ENCODE measurements at regions not wholly inside any gene's neighbourhood (a gene's known extent, or its start where the extent isn't known, plus 50 kb on each side); places are given as distances from the start of the nearest gene placed in this dataset.

DNA sequence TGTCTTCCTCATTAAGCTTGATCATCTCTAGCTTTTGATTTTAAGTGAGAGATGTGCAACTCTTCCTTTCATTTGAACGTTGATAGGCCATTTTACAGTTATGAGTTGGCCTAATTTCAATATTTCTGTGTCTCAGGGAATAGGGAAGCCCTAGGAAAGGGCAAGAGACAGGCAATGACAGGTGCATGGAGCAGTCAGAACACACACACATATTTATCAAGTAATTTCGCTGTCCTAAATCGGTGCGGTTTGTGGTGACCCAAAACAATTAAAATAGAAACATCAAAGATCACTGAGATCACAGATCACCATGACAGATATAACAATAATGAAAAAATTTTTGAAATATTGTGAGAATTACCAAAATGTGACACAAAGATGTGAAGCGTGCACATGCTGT is 87.7 kb upstream of the LSM6 start:
- H3K4me3 ChIP-seq = no peak overlapping the region
- no peaks in the 10 kb centered on the region for H3K9me3 ChIP-seq
- TF ChIP-seq CTCF (IDR thresholded peaks at IDR 0.05) = no peak
- no peak for DNase-seq (ENCODE audit: extremely low spot score in 2 of 2)
- intact Hi-C loops (cut with DNase I) = no loop called here
- H3K4me1 ChIP-seq = no peaks in the 10 kb centered on the region
- H3K27me3 ChIP-seq = no peaks in the 10 kb centered on the region
- no peak overlapping the region for H3K27ac ChIP-seq
- H3K36me3 ChIP-seq = no peaks in the 10 kb centered on the region

DNA sequence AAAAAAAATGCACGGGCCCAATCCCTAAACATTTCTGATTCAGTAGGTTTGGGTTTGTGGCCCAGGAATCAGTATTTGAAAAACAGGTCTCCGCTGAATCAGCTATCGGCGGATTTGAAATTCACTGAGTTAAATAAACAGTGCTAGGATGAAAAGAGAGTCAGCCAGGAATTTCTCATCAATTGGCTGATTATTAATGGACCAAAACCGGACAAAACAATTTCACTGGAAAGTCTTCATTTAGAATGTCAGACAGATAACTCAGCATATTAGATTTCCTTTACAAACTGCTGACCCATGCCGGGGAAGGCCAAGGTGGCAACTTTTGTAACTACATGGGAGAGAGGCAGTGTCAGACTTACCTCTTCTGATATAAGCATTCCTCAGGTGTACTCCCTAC is 99.4 kb upstream of the LSM6 start:
- no peak for TF ChIP-seq POLR2AphosphoS5 (IDR thresholded peaks at IDR 0.05; ENCODE audit: insufficient read depth in 1 of 2, low read depth in 1 of 2)
- TF ChIP-seq CTCF (IDR thresholded peaks at IDR 0.05) = no peak
- no peak for TF ChIP-seq POLR2A (IDR thresholded peaks at IDR 0.05)
- H3K36me3 ChIP-seq = no peaks in the 10 kb centered on the region
- intact Hi-C loops (cut with DNase I) = no loop called here

GRCh38 chr4:146073517-146073916 is 102.0 kb upstream of the LSM6 start:
- Histone ChIP-seq H3K27ac (no peak overlapping the region), H3K4me3 (no peak overlapping the region), H3K27me3 (no peaks in the 10 kb centered on the region), H3K9me3 (no peaks in the 10 kb centered on the region), H3K36me3 (no peaks in the 10 kb centered on the region), H3K4me1 (no peaks in the 10 kb centered on the region)
- TF ChIP-seq CTCF (IDR thresholded peaks at IDR 0.05) = no peak
- TF ChIP-seq POLR2A (IDR thresholded peaks at IDR 0.05) = no peak
- no peak for TF ChIP-seq POLR2AphosphoS5 (IDR thresholded peaks at IDR 0.05; ENCODE audit: insufficient read depth in 1 of 2, low read depth in 1 of 2)
- no peak for DNase-seq (ENCODE audit: extremely low spot score in 2 of 2)
- intact Hi-C loops (cut with DNase I) = no loop called here

More for the DNA sequence above, 99.4 kb upstream of the LSM6 start:
- no peaks in the 10 kb centered on the region for H3K4me1 ChIP-seq
- H3K4me3 ChIP-seq = no peak overlapping the region
- no peaks in the 10 kb centered on the region for H3K9me3 ChIP-seq
- DNase-seq (ENCODE audit: extremely low spot score in 2 of 2) = no peak
- H3K27ac ChIP-seq = no peak overlapping the region
- H3K27me3 ChIP-seq = no peaks in the 10 kb centered on the region

GRCh38 chr4:146072376-146072775 is 103.1 kb upstream of the LSM6 start:
- no peak overlapping the region for H3K27ac ChIP-seq
- H3K36me3 ChIP-seq = no peaks in the 10 kb centered on the region
- intact Hi-C loops (cut with DNase I) = no loop called here
- DNase-seq (ENCODE audit: extremely low spot score in 2 of 2) = no peak
- H3K9me3 ChIP-seq = no peaks in the 10 kb centered on the region
- no peaks in the 10 kb centered on the region for H3K27me3 ChIP-seq
- no peak overlapping the region for H3K4me3 ChIP-seq
- no peaks in the 10 kb centered on the region for H3K4me1 ChIP-seq
- TF ChIP-seq POLR2AphosphoS5 (IDR thresholded peaks at IDR 0.05; ENCODE audit: insufficient read depth in 1 of 2, low read depth in 1 of 2) (no peak), POLR2A (IDR thresholded peaks at IDR 0.05) (no peak), CTCF (IDR thresholded peaks at IDR 0.05) (no peak)

DNA sequence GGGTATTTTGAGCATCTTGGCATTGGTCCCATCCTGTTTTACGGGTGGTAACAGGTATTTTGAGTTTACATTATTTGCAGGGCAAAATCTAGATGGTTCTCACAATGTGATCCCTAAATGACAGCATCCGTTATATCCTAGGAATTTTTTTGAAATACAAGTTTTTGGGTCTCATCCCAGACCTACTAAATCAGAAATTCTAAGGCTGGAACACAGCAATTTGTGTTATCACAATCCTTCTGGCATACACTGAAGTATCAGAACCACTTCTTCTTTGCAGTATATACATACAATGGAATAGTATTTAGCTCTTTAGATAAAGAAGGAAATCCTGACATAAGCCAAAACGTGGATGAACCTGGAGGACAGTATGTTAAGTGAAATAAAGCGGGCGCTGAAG is 104.1 kb upstream of the LSM6 start:
- Histone ChIP-seq H3K4me1 (no peaks in the 10 kb centered on the region), H3K36me3 (no peaks in the 10 kb centered on the region), H3K27ac (no peak overlapping the region), H3K9me3 (no peaks in the 10 kb centered on the region), H3K27me3 (no peaks in the 10 kb centered on the region), H3K4me3 (no peak overlapping the region)
- TF ChIP-seq CTCF (IDR thresholded peaks at IDR 0.05) = no peak
- TF ChIP-seq POLR2AphosphoS5 (IDR thresholded peaks at IDR 0.05; ENCODE audit: insufficient read depth in 1 of 2, low read depth in 1 of 2) = no peak
- TF ChIP-seq POLR2A (IDR thresholded peaks at IDR 0.05) = no peak
- DNase-seq (ENCODE audit: extremely low spot score in 2 of 2) = no peak
- intact Hi-C loops (cut with DNase I) = no loop called here
